GM06990 (cell line): ENCODE measurements at regions not wholly inside any gene's neighbourhood (a gene's known extent, or its start where the extent isn't known, plus 50 kb on each side); places are given as distances from the start of the nearest gene placed in this dataset.

ENCODE experiments used
- DNase-seq: peaks from one replicate; pipeline ENCODE4 v3.0.0-alpha.2; 2011; ENCODE audit not compliant: insufficient read length; ENCODE audit errors: extremely low read depth
- H3K27me3 ChIP-seq: replicated peaks from 2 replicates; pipeline ENCODE4 v1.6.0; 2011; ENCODE audit warnings: low read length; ENCODE audit not compliant: control insufficient read depth, insufficient read depth
- H3K36me3 ChIP-seq: 2 replicates; pipeline ENCODE4 v1.5.1; 2011; ENCODE audit warnings: low read length; ENCODE audit not compliant: control insufficient read depth, insufficient read depth
- H3K4me3 ChIP-seq: replicated peaks from 2 replicates; pipeline ENCODE4 v1.5.1; 2011; ENCODE audit warnings: low read depth, mild to moderate bottlenecking, control low read depth, low read length
- CTCF ChIP-seq: IDR thresholded peaks from 2 replicates; pipeline ENCODE4 v1.5.1; 2011; ENCODE audit warnings: low read length, control low read depth, mild to moderate bottlenecking, inconsistent platforms; ENCODE audit not compliant: insufficient read depth, poor library complexity, severe bottlenecking

DNA sequence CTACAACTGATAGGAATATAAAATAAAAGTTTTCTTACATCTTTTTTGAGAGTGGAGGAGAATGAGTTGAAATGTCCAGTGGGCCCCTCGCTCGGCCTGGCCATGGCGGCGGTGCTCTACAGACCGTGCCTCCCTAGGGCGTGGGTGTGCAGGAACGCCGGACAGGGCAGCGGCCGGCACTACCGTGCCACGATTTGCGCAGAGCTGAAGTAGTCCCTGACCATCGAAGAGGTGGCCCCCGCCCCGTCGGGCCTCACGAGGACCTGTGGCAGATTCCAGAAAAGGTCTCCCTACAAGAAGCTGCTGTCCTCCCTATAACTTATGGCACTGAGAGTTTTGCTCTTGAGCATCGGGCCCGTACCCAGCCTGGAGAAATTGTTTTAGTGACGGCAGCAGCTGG, 228.9 kb upstream of the ARHGAP24 start:
- no peak for DNase-seq
- TF ChIP-seq CTCF: no peak
- no peaks in the 10 kb centered on the region for H3K27me3 ChIP-seq
- H3K4me3 ChIP-seq: no peak overlapping the region
- no peaks in the 10 kb centered on the region for H3K36me3 ChIP-seq

DNA sequence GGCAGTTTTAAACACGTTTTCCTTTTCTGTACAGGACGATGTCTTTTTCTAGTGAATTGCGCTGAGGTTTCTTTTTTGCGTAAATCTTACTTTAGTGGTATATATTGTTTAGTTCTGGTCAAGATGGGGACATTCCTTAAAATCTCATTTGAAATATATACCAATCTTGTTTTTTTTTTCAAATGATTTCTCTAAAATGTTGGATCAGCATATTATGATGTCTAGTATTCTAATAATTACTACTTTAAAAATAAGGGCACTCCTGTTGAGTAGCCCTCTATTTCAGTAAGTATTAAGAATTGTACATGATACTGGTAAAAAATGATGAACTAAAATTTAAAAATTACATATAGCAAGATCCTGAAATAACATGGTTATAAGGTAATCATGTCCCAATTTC, 224.1 kb upstream of the ARHGAP24 start:
- DNase-seq: no peak
- no peak for TF ChIP-seq CTCF
- no peaks in the 10 kb centered on the region for H3K36me3 ChIP-seq
- no peaks in the 10 kb centered on the region for H3K27me3 ChIP-seq
- H3K4me3 ChIP-seq: no peak overlapping the region

DNA sequence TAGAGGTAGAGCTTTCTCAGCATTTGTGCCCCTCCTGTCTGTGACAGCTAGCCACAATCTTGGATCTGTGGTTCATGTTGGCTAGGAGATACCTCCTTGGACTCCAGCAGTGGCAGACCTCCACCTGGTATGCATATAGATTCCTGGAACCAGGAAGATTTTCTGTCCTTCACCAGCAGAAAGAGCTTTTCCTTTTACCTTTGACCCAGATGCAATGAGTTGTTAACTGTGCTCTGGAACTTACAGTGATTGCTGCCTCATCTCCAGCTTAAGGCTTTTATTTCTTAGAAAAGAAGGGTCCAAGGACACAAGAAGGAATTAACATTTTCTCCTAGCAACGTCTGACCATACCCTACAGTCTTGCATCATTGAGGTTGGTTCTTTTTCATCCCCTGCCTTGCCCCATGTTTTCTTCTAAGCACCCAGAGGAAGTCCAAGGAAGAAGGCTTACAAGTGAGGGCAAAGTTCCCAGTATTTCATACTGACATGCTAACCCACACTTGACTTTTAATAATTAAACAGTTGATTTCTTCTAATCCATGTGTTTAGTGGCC, 217.1 kb upstream of the ARHGAP24 start:
- H3K4me3 ChIP-seq: no peak overlapping the region
- TF ChIP-seq CTCF: no peak
- DNase-seq: no peak
- H3K36me3 ChIP-seq: no peaks in the 10 kb centered on the region
- no peaks in the 10 kb centered on the region for H3K27me3 ChIP-seq

DNA sequence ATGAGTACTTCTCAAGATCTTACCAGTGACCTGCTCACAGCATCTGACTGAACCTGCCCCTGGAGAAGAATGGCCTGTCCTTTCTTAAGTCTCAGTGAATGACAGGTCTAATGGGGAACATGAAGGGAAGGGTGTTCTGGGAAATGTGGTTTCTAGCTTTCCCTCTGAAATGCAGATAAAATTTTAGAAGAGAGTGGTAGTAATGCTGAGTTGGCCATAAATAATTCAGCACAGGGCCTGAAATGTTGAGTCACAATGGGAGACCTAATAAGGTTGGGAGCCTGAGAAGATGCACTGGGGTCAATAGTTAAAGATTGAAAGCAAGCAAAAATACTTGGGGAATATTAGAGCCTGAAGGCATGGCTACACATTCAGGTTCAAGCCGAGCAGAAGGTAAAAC, 214.9 kb upstream of the ARHGAP24 start:
- no peak overlapping the region for H3K4me3 ChIP-seq
- no peak for TF ChIP-seq CTCF
- no peaks in the 10 kb centered on the region for H3K27me3 ChIP-seq
- no peaks in the 10 kb centered on the region for H3K36me3 ChIP-seq
- no peak for DNase-seq

DNA sequence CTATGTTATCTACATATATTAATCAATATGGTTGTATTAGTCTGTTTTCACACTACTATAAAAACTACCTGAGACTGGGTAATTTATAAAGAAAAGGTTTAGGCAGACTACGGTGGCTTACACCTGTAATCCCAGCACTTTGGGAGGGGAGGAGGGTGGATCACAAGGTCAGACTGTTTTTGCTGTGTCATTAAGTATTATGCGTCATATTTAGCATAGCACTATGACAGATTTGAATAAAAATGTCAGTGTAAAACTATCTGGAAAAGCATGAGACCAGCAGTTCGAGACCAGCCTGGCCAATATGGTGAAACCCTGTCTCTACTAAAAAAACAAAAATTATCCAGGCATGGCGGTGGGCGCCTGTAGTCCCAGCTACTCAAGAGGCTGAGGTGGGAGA, 209.7 kb upstream of the ARHGAP24 start:
- TF ChIP-seq CTCF: no peak
- DNase-seq: no peak
- no peaks in the 10 kb centered on the region for H3K36me3 ChIP-seq
- no peak overlapping the region for H3K4me3 ChIP-seq
- H3K27me3 ChIP-seq: no peaks in the 10 kb centered on the region

DNA sequence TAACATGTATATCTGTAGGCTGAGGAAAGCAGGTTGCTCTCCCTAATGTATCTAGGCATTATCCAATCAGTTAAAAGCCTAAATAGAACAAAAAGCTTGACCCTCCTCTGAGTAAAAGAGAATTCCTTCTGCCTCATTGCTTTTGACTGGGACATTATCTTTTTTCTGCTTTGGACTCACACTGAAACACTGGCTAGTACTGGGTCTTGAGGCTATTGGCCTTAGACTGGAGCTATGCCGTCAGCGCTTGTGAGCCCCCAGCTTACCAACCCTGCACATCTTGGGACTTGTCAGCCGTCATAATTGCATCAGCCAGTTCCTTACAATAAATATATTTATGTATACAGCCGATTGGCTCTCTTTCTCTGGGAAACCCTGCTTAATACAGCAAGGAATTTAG, 206.8 kb upstream of the ARHGAP24 start:
- H3K4me3 ChIP-seq: no peak overlapping the region
- no peaks in the 10 kb centered on the region for H3K27me3 ChIP-seq
- TF ChIP-seq CTCF: no peak
- no peak for DNase-seq
- H3K36me3 ChIP-seq: no peaks in the 10 kb centered on the region
